ENCODE measurements at regions not wholly inside any gene's neighbourhood (a gene's known extent, or its start where the extent isn't known, plus 50 kb on each side); places are given as distances from the start of the nearest gene placed in this dataset.

GRCh38 chr15:97837896-97838295, 122.6 kb upstream of the ARRDC4 start:
- H3K4me3 ChIP-seq (ENCODE audit: low read depth, low read length), result no peak overlapping the region
- H3K27ac Mint-ChIP-seq (ENCODE audit: unreplicated experiment), result no peak overlapping the region
- no peaks in the 10 kb centered on the region for H3K4me1 ChIP-seq
- H3K4me3 Mint-ChIP-seq (ENCODE audit: unreplicated experiment), result no peak overlapping the region
- TF ChIP-seq CTCF (IDR thresholded peaks at IDR 0.05; ENCODE audit: insufficient read depth in 1 of 2, low read depth in 1 of 2, low read length in 1 of 2, severe bottlenecking in 1 of 2, unreplicated experiment in 1 of 2), result no peak
- no peaks in the 10 kb centered on the region for H3K36me3 ChIP-seq (ENCODE audit: control insufficient read depth, insufficient read depth, low read length)
- no peaks in the 10 kb centered on the region for H3K9me3 ChIP-seq
- intact Hi-C loops (cut with micrococcal nuclease; ENCODE audit: unreplicated experiment), result no loop called here
- ChIA-PET POLR2A (no interaction called here), CTCF (no interaction called here)
- H3K9me3 Mint-ChIP-seq (ENCODE audit: unreplicated experiment), result peaks cover 4% of the 10 kb centered on the region
- no peaks in the 10 kb centered on the region for H3K36me3 Mint-ChIP-seq (ENCODE audit: insufficient read depth, unreplicated experiment)
- H3K27me3 Mint-ChIP-seq (ENCODE audit: insufficient read depth, unreplicated experiment), result peaks cover 3% of the 10 kb centered on the region
- no peaks in the 10 kb centered on the region for H3K4me1 Mint-ChIP-seq (ENCODE audit: low read depth, unreplicated experiment)
- DNase-seq, result no peak
- no peaks in the 10 kb centered on the region for H3K27me3 ChIP-seq (replicated peaks; ENCODE audit: control insufficient read depth, insufficient read depth, low read length)
- BruUV-seq (replicated peaks), result no TSS peak

DNA sequence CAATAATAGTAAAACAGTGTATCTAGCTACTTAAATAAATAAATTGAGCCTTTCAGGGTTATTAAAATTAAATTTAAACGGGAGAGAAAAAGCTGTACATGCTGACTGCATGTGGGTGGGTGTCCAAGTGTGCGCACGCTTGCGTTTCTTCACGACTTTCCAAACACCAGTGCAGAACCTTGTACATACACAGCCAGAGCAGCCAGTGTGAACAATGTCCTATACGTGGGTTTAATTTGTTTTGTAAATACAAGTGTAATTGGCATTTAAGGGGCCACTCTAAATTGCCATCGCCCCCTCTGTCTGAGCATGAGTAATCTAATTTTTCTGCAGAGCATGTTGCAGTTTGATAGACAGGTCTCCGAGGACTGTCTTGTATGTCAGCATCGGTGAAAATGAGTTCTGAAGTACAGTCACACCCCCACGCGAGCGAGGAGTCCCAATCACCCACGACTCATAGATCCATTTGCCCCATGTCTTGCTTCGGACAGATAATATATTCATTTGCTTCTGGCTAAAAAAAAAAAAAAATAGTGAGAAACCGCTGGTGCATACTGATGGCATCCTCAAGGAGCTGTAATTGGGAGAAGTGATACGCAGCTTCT, 121.8 kb upstream of the ARRDC4 start:
- H3K27me3 ChIP-seq (replicated peaks; ENCODE audit: control insufficient read depth, insufficient read depth, low read length), result no peaks in the 10 kb centered on the region
- H3K27ac Mint-ChIP-seq (ENCODE audit: unreplicated experiment), result no peak overlapping the region
- TF ChIP-seq CTCF (IDR thresholded peaks at IDR 0.05; ENCODE audit: insufficient read depth in 1 of 2, low read depth in 1 of 2, low read length in 1 of 2, severe bottlenecking in 1 of 2, unreplicated experiment in 1 of 2), result no peak
- no TSS peak for BruUV-seq (replicated peaks)
- no peaks in the 10 kb centered on the region for H3K4me1 ChIP-seq
- no peak overlapping the region for H3K4me3 Mint-ChIP-seq (ENCODE audit: unreplicated experiment)
- ChIA-PET CTCF (no interaction called here), POLR2A (no interaction called here)
- DNase-seq, result no peak
- no peak overlapping the region for H3K4me3 ChIP-seq (ENCODE audit: low read depth, low read length)
- no peaks in the 10 kb centered on the region for H3K36me3 ChIP-seq (ENCODE audit: control insufficient read depth, insufficient read depth, low read length)
- no peaks in the 10 kb centered on the region for H3K4me1 Mint-ChIP-seq (ENCODE audit: low read depth, unreplicated experiment)
- intact Hi-C loops (cut with micrococcal nuclease; ENCODE audit: unreplicated experiment), result no loop called here
- no peaks in the 10 kb centered on the region for H3K9me3 ChIP-seq
- no peaks in the 10 kb centered on the region for H3K9me3 Mint-ChIP-seq (ENCODE audit: unreplicated experiment)
- no peaks in the 10 kb centered on the region for H3K36me3 Mint-ChIP-seq (ENCODE audit: insufficient read depth, unreplicated experiment)
- H3K27me3 Mint-ChIP-seq (ENCODE audit: insufficient read depth, unreplicated experiment), result peaks cover 3% of the 10 kb centered on the region

GRCh38 chr15:97840501-97840900, 120.0 kb upstream of the ARRDC4 start:
- H3K9me3 ChIP-seq, result no peaks in the 10 kb centered on the region
- Mint-ChIP-seq H3K27ac (ENCODE audit: unreplicated experiment) (no peak overlapping the region), H3K27me3 (ENCODE audit: insufficient read depth, unreplicated experiment) (peaks cover 3% of the 10 kb centered on the region), H3K4me1 (ENCODE audit: low read depth, unreplicated experiment) (no peaks in the 10 kb centered on the region), H3K9me3 (ENCODE audit: unreplicated experiment) (no peaks in the 10 kb centered on the region), H3K36me3 (ENCODE audit: insufficient read depth, unreplicated experiment) (no peaks in the 10 kb centered on the region), H3K4me3 (ENCODE audit: unreplicated experiment) (no peak overlapping the region)
- BruUV-seq (replicated peaks), result no TSS peak
- CTCF ChIA-PET, result no interaction called here
- DNase-seq, result no peak
- no peak for TF ChIP-seq CTCF (IDR thresholded peaks at IDR 0.05; ENCODE audit: insufficient read depth in 1 of 2, low read depth in 1 of 2, low read length in 1 of 2, severe bottlenecking in 1 of 2, unreplicated experiment in 1 of 2)
- H3K4me1 ChIP-seq, result no peaks in the 10 kb centered on the region
- H3K27me3 ChIP-seq (replicated peaks; ENCODE audit: control insufficient read depth, insufficient read depth, low read length), result no peaks in the 10 kb centered on the region
- no peak overlapping the region for H3K4me3 ChIP-seq (ENCODE audit: low read depth, low read length)
- POLR2A ChIA-PET, result no interaction called here
- intact Hi-C loops (cut with micrococcal nuclease; ENCODE audit: unreplicated experiment), result no loop called here
- H3K36me3 ChIP-seq (ENCODE audit: control insufficient read depth, insufficient read depth, low read length), result no peaks in the 10 kb centered on the region
